Activated T-cell treated with anti-CD3 and anti-CD28 coated beads for 1 hour (primary cell): ENCODE measurements at regions not wholly inside any gene's neighbourhood (a gene's known extent, or its start where the extent isn't known, plus 50 kb on each side); places are given as distances from the start of the nearest gene placed in this dataset.
A peak's percentile ranks its signal among the peaks of the same experiment; 100 is the strongest.

ENCODE experiments used
- DNase-seq: peaks from one replicate; pipeline ENCODE4 v3.0.0-alpha.2; 2020; ENCODE audit warnings: low read depth

DNA sequence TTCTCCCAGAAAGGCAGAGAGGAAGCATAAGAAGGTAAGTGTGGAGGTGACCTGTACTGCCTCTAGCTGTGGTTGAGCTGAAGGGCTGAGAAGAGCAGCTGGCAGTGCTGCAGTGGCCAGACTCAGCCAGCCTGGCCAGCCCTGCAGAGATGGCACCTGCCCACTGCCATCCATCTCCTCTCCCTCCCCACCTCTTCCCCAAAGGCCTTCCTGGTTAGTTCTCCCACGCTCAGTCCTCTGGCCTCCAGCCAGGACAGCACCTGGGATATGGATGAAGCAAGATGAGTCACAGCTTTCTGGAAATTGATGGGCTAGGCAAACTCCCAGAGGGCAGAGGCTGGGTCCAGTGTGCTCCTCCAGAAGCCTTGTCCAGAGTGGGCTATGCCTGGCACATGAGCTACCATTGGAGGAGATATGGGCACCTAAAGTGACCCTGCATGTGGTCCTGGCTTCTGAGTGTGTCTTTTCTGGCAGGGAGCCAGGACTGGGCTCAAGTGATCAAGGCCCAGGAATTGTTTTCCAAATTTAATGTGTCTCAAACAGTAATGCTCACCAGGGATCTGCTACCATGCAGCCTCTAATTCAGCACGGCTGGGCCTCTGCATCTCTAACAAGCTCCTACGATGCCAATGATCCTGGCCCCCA lies 81.0 kb upstream of the CACUL1 start:
- DNase-seq = no peak

DNA sequence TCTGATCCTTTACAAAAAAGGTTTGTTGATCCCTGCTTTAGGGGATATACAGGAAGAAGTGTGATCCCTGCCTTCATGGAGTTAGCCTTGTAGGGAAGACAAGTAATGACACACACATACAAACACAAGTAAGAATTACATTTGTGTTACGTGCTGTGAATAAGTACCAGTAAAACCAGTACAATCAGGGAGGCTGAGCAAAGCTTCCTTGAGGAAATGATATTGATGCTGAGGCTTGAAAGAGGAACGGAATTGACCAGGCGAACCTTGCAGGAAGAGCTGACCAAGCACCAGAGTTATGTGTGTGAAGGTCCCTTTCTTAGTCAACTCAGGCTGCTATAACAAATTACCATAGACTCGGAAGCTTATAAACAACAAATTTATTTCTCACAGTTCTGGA lies 83.6 kb upstream of the CACUL1 start:
- no peak for DNase-seq

GRCh38 chr10:118839348-118839747 lies 84.6 kb upstream of the CACUL1 start:
- DNase-seq = no peak

GRCh38 chr10:118840071-118840775 lies 85.5 kb upstream of the CACUL1 start:
- no peak for DNase-seq

DNA sequence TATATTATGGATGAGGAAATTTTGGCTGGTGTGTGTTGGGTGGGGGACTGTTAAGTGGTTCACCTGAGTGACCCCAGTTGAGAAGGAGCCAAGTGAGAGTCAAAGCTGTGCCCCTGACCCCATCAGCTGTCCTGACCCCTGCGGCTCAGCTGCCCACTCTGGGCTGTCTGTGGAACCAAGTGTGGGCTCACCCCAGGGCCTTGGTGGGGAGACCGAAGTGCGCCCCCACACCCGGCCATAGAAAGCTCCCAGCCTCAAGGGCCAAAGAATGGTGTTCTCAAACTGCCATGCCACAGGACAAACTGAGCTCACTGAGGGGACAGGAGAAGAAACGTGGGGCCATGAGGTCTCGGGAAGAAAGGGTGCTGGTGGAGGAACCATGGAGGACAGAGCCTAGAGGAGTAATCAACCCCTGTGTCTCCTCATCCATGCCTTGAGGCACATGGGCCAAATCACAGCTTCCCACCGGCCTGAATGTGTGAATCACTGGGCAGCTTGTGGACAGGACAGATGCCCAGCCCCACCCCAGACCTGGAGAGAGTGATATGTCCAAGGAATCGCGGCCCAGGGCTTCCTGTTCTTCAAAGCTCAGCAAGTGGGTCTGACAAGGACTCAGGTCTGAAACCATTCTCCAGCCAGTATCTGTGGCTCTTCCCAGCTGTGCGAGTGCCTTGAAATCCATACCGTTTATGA lies 86.2 kb upstream of the CACUL1 start:
- no peak for DNase-seq

DNA sequence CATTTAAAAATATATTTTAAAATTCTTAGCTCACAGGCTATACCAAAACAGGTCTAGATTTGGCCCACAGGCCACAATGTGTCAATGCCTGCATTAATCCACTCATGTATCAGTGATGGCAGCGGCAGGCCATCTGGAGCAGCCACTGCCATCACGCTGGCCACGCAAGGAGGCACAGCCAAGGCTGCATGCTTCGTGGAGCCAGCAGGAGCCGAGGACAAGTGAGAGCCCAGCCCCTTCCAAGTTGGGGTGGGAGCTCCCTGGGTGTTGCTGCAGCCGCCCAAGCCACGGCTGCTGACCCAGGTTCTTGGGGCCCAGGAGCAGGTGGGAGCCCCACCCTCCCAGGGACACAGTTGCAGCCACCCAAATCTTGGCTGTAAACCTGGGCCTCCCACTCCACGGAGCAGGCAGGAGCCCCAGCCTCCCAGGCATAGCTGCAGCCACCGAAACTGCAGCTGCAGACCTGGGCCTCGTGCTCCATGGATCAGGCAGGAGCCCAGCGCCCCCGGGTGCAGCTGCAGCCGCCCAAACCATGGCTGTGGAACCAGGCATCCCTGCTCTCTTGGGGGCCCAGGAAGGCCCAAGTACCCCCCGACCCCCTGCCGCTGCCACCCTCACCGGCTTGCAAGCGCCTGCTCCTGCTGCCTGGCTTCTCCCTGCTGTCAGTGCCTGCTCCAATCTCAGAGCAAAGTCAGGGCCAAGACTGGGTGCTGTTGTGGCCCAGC lies 87.3 kb upstream of the CACUL1 start:
- DNase-seq = no peak

GRCh38 chr10:118842843-118843624 lies 88.3 kb upstream of the CACUL1 start:
- no peak for DNase-seq

GRCh38 chr10:118843647-118844265 lies 89.0 kb upstream of the CACUL1 start:
- DNase-seq = no peak

GRCh38 chr10:118844731-118845521 lies 90.2 kb upstream of the CACUL1 start:
- no peak for DNase-seq

- DNase-seq = no peak
Observed at GRCh38 chr10:118845776-118846175, 91.0 kb upstream of the CACUL1 start.

DNA sequence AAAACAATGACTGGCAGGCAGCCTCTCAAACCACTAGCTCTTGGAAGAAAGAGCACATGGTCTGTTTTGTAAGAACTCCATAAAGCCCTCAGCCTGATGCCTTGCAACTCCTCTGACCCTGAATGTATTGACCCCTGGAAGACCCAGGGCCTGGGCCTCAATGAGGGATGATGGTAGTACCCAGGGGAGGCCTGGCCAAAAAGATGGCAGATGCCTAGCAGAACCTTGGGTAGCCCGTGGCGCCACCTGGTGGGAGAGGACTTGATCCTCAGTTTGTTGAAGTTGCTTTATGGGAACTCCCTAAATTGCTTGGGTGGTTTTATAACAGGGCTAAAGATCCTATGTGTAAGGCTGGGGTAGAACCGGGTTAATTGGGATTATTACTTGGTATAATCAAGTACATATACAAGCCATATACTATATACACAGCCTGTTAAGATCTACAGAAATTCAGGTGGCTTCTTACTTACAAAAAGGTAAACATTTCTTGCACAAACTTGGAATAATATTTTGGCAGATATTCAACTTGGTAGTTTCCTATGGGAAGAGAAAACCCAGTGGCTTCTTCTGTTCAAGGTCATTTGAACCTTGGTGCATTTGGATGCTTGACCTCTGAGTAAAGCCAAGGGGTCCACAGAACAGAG lies 95.8 kb upstream of the CACUL1 start:
- peak; percentile 57 for DNase-seq

DNA sequence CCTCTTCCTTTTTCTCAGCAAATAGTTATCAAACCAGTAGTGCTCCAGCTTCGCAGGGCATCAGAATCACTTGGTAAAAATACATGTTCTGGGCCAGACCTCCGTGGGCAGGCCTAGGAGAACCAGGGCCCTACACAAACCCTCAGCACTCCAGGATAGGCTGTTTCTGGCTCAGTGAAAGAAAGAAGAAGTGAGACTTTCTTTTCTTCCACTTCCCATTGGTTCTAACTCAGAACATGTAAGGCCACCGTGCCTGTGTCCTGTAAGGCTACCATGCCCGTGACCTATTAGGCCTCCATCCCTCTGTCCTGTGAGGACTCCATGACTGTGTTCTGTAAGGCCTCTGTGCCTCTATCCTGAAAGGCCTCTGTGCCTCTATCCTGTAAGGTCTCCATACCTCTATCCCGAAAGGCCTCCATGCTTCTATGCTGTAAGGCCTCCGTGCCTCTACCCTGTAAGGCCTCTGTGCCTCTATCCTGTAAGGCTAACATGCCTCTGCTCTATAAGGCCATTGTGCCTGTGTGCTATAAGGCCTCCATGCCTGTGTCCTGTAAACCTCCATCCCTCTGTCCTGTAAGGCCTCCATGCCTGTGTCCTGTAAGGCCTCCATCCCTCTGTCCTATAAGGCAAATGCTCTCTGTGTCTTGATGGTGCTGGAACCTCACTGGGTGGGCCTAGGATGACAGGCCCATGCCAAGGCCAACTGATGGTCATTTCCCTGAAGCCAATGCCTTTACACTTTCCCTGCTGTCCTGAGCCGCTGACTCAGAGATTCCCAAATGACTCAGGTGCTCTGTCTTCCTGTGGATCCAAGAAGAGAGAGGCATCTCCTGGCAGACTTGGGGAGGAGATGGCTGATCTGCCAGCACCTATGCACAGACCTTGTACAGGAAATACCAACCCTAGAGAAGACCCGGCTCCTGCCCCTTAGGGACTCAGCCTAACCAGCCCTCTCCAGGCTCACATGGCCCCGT lies 96.6 kb upstream of the CACUL1 start:
- no peak for DNase-seq

DNA sequence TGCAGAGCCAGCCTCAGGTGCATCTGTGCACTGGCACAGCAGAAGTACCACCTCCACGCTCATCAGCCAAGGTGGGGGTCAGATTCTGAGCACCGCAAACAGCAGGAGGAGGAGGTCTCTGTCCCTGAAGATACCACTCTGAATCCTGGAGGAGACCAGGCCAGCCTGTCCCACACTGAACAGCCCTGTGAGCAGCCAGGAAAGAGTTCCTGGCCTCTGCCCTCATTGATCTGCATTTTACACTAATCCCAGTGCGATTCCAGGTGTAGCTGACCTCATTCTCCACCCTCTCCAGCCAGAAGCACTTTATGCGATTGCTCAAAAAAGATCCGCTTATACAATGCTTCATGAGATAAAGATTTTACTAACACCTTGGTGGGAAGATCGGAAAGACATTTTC lies 99.1 kb upstream of the CACUL1 start:
- DNase-seq = no peak

DNA sequence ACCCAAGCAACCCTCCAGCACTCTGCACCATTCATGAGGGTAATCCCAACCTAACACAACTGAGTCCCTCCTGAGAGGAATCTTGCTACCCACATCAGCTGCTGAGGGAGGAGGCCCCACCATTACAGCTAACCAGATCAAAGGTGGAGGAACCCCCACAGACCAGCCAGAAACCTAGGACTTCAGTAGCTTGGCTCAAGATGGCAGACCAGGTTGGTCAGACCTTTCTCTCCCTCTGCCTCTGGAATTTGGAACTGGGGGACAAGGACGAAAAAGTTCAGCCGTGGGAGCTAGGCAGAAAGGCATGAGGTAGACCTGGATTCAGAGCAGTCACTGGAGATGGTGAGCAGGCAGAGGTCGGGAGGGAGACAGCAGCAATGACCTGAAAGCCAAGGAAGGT lies 101.3 kb upstream of the CACUL1 start:
- DNase-seq = no peak

- DNase-seq = no peak
Observed at GRCh38 chr10:118865998-118866693, 111.4 kb upstream of the CACUL1 start.

DNA sequence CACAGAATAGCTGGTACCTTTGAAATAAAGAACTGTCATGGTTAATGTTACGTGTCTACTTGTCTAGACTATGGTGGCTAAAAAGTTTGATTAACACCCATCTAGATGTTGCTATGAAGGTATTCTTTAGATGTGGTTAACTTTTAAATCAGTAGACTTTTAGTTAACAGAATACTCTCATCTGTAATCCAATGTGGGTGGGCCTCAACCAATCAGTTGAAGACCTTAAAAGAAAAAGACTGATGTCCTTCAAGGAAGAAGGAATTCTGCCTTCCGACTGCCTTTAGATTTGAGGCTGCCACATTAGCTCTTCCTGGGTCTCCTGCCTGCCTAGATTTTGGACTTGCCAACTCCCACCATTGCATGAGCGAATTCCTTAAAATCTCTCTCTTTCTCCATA lies 113.0 kb upstream of the CACUL1 start:
- no peak for DNase-seq

- DNase-seq = no peak
Observed at GRCh38 chr10:118868589-118868988, 113.8 kb upstream of the CACUL1 start.
